ENCODE measurements at regions not wholly inside any gene's neighbourhood (a gene's known extent, or its start where the extent isn't known, plus 50 kb on each side); places are given as distances from the start of the nearest gene placed in this dataset.
"Not testable (repeated sequence)": the region's sequence is repeated elsewhere in the genome, so short reads cannot be mapped to it uniquely, and the experiment has no call there.

DNA sequence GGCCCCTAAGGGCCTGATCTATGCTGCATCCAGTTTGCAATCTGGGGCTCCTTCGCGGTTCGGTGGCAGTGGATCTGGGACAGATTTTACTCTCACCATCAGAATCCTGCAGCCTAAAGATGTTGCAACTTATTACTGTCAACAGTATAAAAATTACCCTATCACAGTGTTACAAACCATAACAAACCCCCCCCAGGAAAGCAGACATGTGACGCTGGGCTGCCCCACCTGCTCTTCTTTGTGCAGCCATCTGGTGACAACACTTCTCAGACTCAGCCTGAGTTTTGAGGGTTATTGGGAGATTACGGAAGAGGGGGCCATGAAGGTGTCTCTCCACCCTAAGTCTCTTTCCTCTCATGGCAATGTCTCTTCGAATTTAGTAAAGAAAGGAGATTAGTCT lies 1204.2 kb downstream of the RPIA start:
- DNase-seq; POLR2A ChIA-PET; H3K4me3 Mint-ChIP-seq; H3K36me3 ChIP-seq (ENCODE audit: control insufficient read depth in 2 of 3, insufficient read depth in 3 of 3, low read length in 3 of 3); H3K9me3 ChIP-seq (ENCODE audit: control insufficient read depth in 2 of 3, low read length in 3 of 3); CTCF ChIA-PET; H3K9me3 Mint-ChIP-seq; H3K27ac Mint-ChIP-seq; ATAC-seq; H3K4me1 Mint-ChIP-seq; H3K4me1 ChIP-seq (ENCODE audit: control insufficient read depth in 2 of 2, insufficient read depth in 2 of 2, low read length in 2 of 2); H3K27me3 ChIP-seq (ENCODE audit: control insufficient read depth in 2 of 2, insufficient read depth in 2 of 2, low read length in 2 of 2); H3K36me3 Mint-ChIP-seq; intact Hi-C loops (cut with micrococcal nuclease); H3K27ac ChIP-seq (ENCODE audit: low read depth, low read length); H3K27me3 Mint-ChIP-seq; H3K4me3 ChIP-seq (ENCODE audit: low read length): not testable (repeated sequence)

DNA sequence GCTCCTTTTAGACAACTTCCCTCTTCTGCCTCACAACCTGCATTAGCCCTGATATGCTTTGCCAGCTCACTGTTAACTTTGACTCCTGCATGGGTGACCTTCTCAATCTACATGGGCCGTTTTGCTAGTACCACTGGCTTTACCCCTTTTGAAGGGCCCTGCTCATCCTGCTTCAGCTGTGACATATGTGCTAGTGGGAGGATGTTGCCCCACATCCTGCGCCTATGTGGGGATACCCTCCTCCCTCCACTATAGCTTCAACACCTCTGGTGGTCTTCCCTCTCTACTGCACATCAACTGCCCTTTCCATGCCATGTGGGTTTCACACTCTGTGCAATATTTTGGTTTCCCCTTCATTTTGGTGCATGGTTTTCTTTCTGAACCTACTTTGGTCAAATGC lies 1235.5 kb downstream of the RPIA start:
- intact Hi-C loops (cut with micrococcal nuclease); H3K4me1 ChIP-seq (ENCODE audit: control insufficient read depth in 2 of 2, insufficient read depth in 2 of 2, low read length in 2 of 2); H3K9me3 Mint-ChIP-seq; CTCF ChIA-PET; H3K4me3 Mint-ChIP-seq; H3K27ac ChIP-seq (ENCODE audit: low read depth, low read length); H3K36me3 Mint-ChIP-seq; POLR2A ChIA-PET; H3K4me1 Mint-ChIP-seq; ATAC-seq; H3K36me3 ChIP-seq (ENCODE audit: control insufficient read depth in 2 of 3, insufficient read depth in 3 of 3, low read length in 3 of 3); DNase-seq; H3K4me3 ChIP-seq (ENCODE audit: low read length); H3K27ac Mint-ChIP-seq; H3K9me3 ChIP-seq (ENCODE audit: control insufficient read depth in 2 of 3, low read length in 3 of 3); H3K27me3 Mint-ChIP-seq; H3K27me3 ChIP-seq (ENCODE audit: control insufficient read depth in 2 of 2, insufficient read depth in 2 of 2, low read length in 2 of 2): not testable (repeated sequence)

DNA sequence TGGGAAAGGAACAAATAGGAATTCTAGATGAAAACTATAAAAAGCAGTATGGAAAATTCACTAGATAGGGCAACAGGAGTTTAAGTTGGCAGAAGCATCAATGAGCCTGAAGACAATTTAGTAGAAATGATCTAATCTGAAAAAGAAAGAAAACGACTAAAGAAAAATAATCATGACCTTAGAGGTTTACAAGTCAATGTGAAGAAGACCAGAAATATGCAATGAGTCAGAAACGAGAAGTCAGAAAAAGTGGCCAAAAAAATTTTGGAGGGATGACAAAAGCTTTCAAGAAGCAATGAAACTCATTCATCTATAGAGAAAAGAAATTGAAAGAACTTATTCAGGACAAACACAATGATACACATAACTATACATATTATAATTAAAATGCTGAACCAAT lies 1244.0 kb downstream of the RPIA start:
- H3K4me3 ChIP-seq (ENCODE audit: low read length); H3K27me3 Mint-ChIP-seq; H3K36me3 ChIP-seq (ENCODE audit: control insufficient read depth in 2 of 3, insufficient read depth in 3 of 3, low read length in 3 of 3); H3K4me3 Mint-ChIP-seq; H3K36me3 Mint-ChIP-seq; H3K27me3 ChIP-seq (ENCODE audit: control insufficient read depth in 2 of 2, insufficient read depth in 2 of 2, low read length in 2 of 2); H3K27ac ChIP-seq (ENCODE audit: low read depth, low read length); CTCF ChIA-PET; intact Hi-C loops (cut with micrococcal nuclease); ATAC-seq; H3K9me3 Mint-ChIP-seq; H3K4me1 ChIP-seq (ENCODE audit: control insufficient read depth in 2 of 2, insufficient read depth in 2 of 2, low read length in 2 of 2); POLR2A ChIA-PET; DNase-seq; H3K27ac Mint-ChIP-seq; H3K9me3 ChIP-seq (ENCODE audit: control insufficient read depth in 2 of 3, low read length in 3 of 3); H3K4me1 Mint-ChIP-seq: not testable (repeated sequence)

DNA sequence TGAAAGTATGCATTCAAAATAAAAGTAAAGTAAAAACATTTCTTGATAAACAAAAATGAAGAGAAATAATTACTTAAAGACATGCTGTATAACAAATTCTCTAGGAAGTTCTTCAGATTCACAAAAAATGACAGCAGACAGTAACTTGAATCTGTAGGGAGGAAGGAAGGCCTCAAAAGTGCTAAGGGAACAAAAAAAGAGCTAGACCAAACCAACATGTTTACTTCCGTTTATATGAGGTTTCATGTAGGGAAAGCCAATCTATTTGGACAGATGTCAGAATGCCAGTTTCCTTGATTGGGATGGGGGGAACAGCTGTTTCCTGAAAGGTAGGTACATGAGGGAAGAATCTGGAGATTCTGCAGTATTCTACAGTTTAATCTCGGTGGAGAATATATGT lies 1244.5 kb downstream of the RPIA start:
- H3K36me3 Mint-ChIP-seq; H3K27ac Mint-ChIP-seq; H3K27me3 ChIP-seq (ENCODE audit: control insufficient read depth in 2 of 2, insufficient read depth in 2 of 2, low read length in 2 of 2); H3K9me3 ChIP-seq (ENCODE audit: control insufficient read depth in 2 of 3, low read length in 3 of 3); H3K27ac ChIP-seq (ENCODE audit: low read depth, low read length); CTCF ChIA-PET; H3K27me3 Mint-ChIP-seq; DNase-seq; POLR2A ChIA-PET; H3K9me3 Mint-ChIP-seq; H3K4me1 ChIP-seq (ENCODE audit: control insufficient read depth in 2 of 2, insufficient read depth in 2 of 2, low read length in 2 of 2); H3K4me1 Mint-ChIP-seq; intact Hi-C loops (cut with micrococcal nuclease); ATAC-seq; H3K4me3 Mint-ChIP-seq; H3K36me3 ChIP-seq (ENCODE audit: control insufficient read depth in 2 of 3, insufficient read depth in 3 of 3, low read length in 3 of 3); H3K4me3 ChIP-seq (ENCODE audit: low read length): not testable (repeated sequence)

DNA sequence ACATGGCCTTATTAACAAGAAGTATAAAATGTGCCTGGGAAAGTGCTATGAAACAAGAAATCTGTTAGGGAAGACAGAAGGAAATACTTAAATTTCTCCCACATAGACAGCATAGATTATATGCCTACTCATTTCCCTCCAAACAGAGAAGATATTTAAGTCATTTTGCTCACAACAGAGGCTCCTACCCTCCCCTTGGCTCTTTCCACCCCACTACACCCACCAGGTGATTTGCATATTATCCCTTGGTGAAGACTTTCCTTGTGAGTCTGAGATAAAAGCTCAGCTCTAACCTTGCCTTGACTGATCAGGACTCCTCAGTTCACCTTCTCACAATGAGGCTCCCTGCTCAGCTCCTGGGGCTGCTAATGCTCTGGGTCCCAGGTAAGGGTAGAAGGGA lies 1245.1 kb downstream of the RPIA start:
- intact Hi-C loops (cut with micrococcal nuclease); H3K4me3 Mint-ChIP-seq; H3K4me3 ChIP-seq (ENCODE audit: low read length); POLR2A ChIA-PET; H3K27me3 Mint-ChIP-seq; DNase-seq; ATAC-seq; H3K36me3 ChIP-seq (ENCODE audit: control insufficient read depth in 2 of 3, insufficient read depth in 3 of 3, low read length in 3 of 3); H3K9me3 ChIP-seq (ENCODE audit: control insufficient read depth in 2 of 3, low read length in 3 of 3); H3K9me3 Mint-ChIP-seq; H3K27ac Mint-ChIP-seq; H3K27me3 ChIP-seq (ENCODE audit: control insufficient read depth in 2 of 2, insufficient read depth in 2 of 2, low read length in 2 of 2); H3K4me1 ChIP-seq (ENCODE audit: control insufficient read depth in 2 of 2, insufficient read depth in 2 of 2, low read length in 2 of 2); H3K27ac ChIP-seq (ENCODE audit: low read depth, low read length); H3K36me3 Mint-ChIP-seq; H3K4me1 Mint-ChIP-seq; CTCF ChIA-PET: not testable (repeated sequence)

DNA sequence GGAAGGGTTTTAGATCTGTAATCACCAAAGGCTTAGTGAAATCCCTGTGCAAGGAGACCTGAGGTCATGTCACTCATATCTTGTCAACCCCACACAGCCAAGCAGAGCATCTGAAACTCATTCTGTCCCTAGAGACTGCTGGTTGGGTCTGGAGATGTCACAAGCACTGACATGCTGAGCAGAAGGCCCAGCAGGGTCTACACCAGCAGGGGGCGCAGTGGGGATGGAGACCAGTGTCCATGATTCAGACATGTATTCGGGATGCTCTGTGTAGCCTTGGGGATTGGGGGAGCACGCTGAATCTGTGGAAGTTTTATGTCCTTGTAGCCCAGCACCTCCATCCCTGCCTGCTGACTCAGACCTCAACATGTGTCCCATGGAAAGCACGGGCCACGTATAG lies 1247.3 kb downstream of the RPIA start:
- H3K4me3 ChIP-seq (ENCODE audit: low read length); H3K9me3 ChIP-seq (ENCODE audit: control insufficient read depth in 2 of 3, low read length in 3 of 3); CTCF ChIA-PET; H3K27ac ChIP-seq (ENCODE audit: low read depth, low read length); H3K27me3 ChIP-seq (ENCODE audit: control insufficient read depth in 2 of 2, insufficient read depth in 2 of 2, low read length in 2 of 2); H3K36me3 ChIP-seq (ENCODE audit: control insufficient read depth in 2 of 3, insufficient read depth in 3 of 3, low read length in 3 of 3); H3K4me1 ChIP-seq (ENCODE audit: control insufficient read depth in 2 of 2, insufficient read depth in 2 of 2, low read length in 2 of 2); POLR2A ChIA-PET; DNase-seq; intact Hi-C loops (cut with micrococcal nuclease); H3K9me3 Mint-ChIP-seq; H3K4me3 Mint-ChIP-seq; H3K36me3 Mint-ChIP-seq; H3K27me3 Mint-ChIP-seq; H3K27ac Mint-ChIP-seq; H3K4me1 Mint-ChIP-seq: not testable (repeated sequence)
- peak; percentile 70 for ATAC-seq

DNA sequence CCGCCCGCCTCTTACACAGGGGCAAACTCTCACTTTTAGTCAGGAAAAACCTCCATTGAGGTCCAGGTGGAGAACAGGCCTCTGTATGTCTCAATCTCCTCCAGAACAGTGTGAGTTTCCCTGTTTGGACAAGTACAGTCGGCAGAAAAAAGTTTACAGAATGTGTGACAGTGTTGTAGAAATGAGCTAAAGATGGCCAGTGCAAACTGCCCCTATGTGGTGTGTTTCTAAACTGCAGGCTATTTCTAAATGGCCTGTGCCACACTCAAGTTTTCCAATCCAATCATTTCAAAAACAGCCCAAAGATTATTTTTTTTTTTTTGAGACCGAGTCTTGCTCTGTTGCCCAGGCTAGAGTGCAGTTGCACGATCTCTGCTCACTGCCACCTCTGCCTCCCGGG lies 1252.8 kb downstream of the RPIA start:
- ATAC-seq; H3K36me3 ChIP-seq (ENCODE audit: control insufficient read depth in 2 of 3, insufficient read depth in 3 of 3, low read length in 3 of 3); H3K9me3 ChIP-seq (ENCODE audit: control insufficient read depth in 2 of 3, low read length in 3 of 3); H3K27ac Mint-ChIP-seq; POLR2A ChIA-PET; H3K4me3 ChIP-seq (ENCODE audit: low read length); H3K4me3 Mint-ChIP-seq; H3K36me3 Mint-ChIP-seq; H3K9me3 Mint-ChIP-seq; CTCF ChIA-PET; intact Hi-C loops (cut with micrococcal nuclease); H3K27ac ChIP-seq (ENCODE audit: low read depth, low read length); H3K4me1 Mint-ChIP-seq; DNase-seq; H3K4me1 ChIP-seq (ENCODE audit: control insufficient read depth in 2 of 2, insufficient read depth in 2 of 2, low read length in 2 of 2); H3K27me3 Mint-ChIP-seq; H3K27me3 ChIP-seq (ENCODE audit: control insufficient read depth in 2 of 2, insufficient read depth in 2 of 2, low read length in 2 of 2): not testable (repeated sequence)
